ENCODE measurements at regions not wholly inside any gene's neighbourhood (a gene's known extent, or its start where the extent isn't known, plus 50 kb on each side); places are given as distances from the start of the nearest gene placed in this dataset.

- ATAC-seq = no peak
- Mint-ChIP-seq H3K27me3 (peaks cover 27% of the 10 kb centered on the region), H3K4me1 (no peaks in the 10 kb centered on the region), H3K27ac (no peak overlapping the region), H3K4me3 (no peak overlapping the region), H3K36me3 (ENCODE audit: low read depth) (no peaks in the 10 kb centered on the region)
- no peaks in the 10 kb centered on the region for H3K9me3 ChIP-seq (ENCODE audit: control insufficient read depth, low read length, poor library complexity, severe bottlenecking)
- DNase-seq = no peak
Observed at GRCh38 chr13:59447846-59448620, 715.7 kb downstream of the DIAPH3 start.

GRCh38 chr13:59449750-59450149 lies 714.0 kb downstream of the DIAPH3 start:
- Mint-ChIP-seq H3K27me3 (peaks cover 37% of the 10 kb centered on the region), H3K4me1 (no peaks in the 10 kb centered on the region), H3K4me3 (no peak overlapping the region), H3K27ac (no peak overlapping the region), H3K36me3 (ENCODE audit: low read depth) (no peaks in the 10 kb centered on the region)
- no peak for ATAC-seq
- H3K9me3 ChIP-seq (ENCODE audit: control insufficient read depth, low read length, poor library complexity, severe bottlenecking) = no peaks in the 10 kb centered on the region
- DNase-seq = no peak

GRCh38 chr13:59450229-59450628 lies 713.5 kb downstream of the DIAPH3 start:
- Mint-ChIP-seq H3K36me3 (ENCODE audit: low read depth) (no peaks in the 10 kb centered on the region), H3K27me3 (peaks cover 41% of the 10 kb centered on the region), H3K4me1 (no peaks in the 10 kb centered on the region), H3K4me3 (no peak overlapping the region), H3K27ac (no peak overlapping the region)
- no peak for ATAC-seq
- no peak for DNase-seq
- H3K9me3 ChIP-seq (ENCODE audit: control insufficient read depth, low read length, poor library complexity, severe bottlenecking) = no peaks in the 10 kb centered on the region

- no peak for ATAC-seq
- no peak for DNase-seq
Observed at GRCh38 chr13:59451236-59451635, 712.5 kb downstream of the DIAPH3 start.

GRCh38 chr13:59452189-59452890 lies 711.4 kb downstream of the DIAPH3 start:
- Mint-ChIP-seq H3K4me1 (peaks cover 4% of the 10 kb centered on the region), H3K4me3 (no peak overlapping the region), H3K36me3 (ENCODE audit: low read depth) (no peaks in the 10 kb centered on the region), H3K27me3 (peaks cover 53% of the 10 kb centered on the region), H3K27ac (no peak overlapping the region)
- no peaks in the 10 kb centered on the region for H3K9me3 ChIP-seq (ENCODE audit: control insufficient read depth, low read length, poor library complexity, severe bottlenecking)
- DNase-seq (no peak), ATAC-seq (no peak)

More at GRCh38 chr13:59451236-59451635, 712.5 kb downstream of the DIAPH3 start:
- H3K4me1 Mint-ChIP-seq = peaks cover 4% of the 10 kb centered on the region
- H3K36me3 Mint-ChIP-seq (ENCODE audit: low read depth) = no peaks in the 10 kb centered on the region
- H3K4me3 Mint-ChIP-seq = no peak overlapping the region
- peaks cover 49% of the 10 kb centered on the region for H3K27me3 Mint-ChIP-seq
- H3K27ac Mint-ChIP-seq = no peak overlapping the region
- no peaks in the 10 kb centered on the region for H3K9me3 ChIP-seq (ENCODE audit: control insufficient read depth, low read length, poor library complexity, severe bottlenecking)

- H3K4me3 Mint-ChIP-seq = no peak overlapping the region
- H3K36me3 Mint-ChIP-seq (ENCODE audit: low read depth) = no peaks in the 10 kb centered on the region
- H3K27me3 Mint-ChIP-seq = peaks cover 35% of the 10 kb centered on the region
- no peak for ATAC-seq
- H3K9me3 ChIP-seq (ENCODE audit: control insufficient read depth, low read length, poor library complexity, severe bottlenecking) = no peaks in the 10 kb centered on the region
- peaks cover 7% of the 10 kb centered on the region for H3K4me1 Mint-ChIP-seq
- no peak overlapping the region for H3K27ac Mint-ChIP-seq
- DNase-seq = no peak
Observed at GRCh38 chr13:59458908-59459579, 704.7 kb downstream of the DIAPH3 start.

- no peak for DNase-seq
- Mint-ChIP-seq H3K36me3 (ENCODE audit: low read depth) (no peaks in the 10 kb centered on the region), H3K27ac (no peak overlapping the region), H3K4me3 (no peak overlapping the region), H3K4me1 (peaks cover 7% of the 10 kb centered on the region), H3K27me3 (peaks cover 40% of the 10 kb centered on the region)
- no peak for ATAC-seq
- H3K9me3 ChIP-seq (ENCODE audit: control insufficient read depth, low read length, poor library complexity, severe bottlenecking) = no peaks in the 10 kb centered on the region
Observed at GRCh38 chr13:59459972-59460371, 703.8 kb downstream of the DIAPH3 start.

GRCh38 chr13:59461411-59461810 lies 702.3 kb downstream of the DIAPH3 start:
- H3K27ac Mint-ChIP-seq = no peak overlapping the region
- DNase-seq (no peak), ATAC-seq (no peak)
- peaks cover 3% of the 10 kb centered on the region for H3K4me1 Mint-ChIP-seq
- peaks cover 34% of the 10 kb centered on the region for H3K27me3 Mint-ChIP-seq
- H3K36me3 Mint-ChIP-seq (ENCODE audit: low read depth) = no peaks in the 10 kb centered on the region
- H3K9me3 ChIP-seq (ENCODE audit: control insufficient read depth, low read length, poor library complexity, severe bottlenecking) = no peaks in the 10 kb centered on the region
- H3K4me3 Mint-ChIP-seq = no peak overlapping the region

GRCh38 chr13:59463023-59463422 lies 700.7 kb downstream of the DIAPH3 start:
- Mint-ChIP-seq H3K36me3 (ENCODE audit: low read depth) (no peaks in the 10 kb centered on the region), H3K27me3 (peaks cover 30% of the 10 kb centered on the region), H3K27ac (no peak overlapping the region), H3K4me1 (peaks cover 3% of the 10 kb centered on the region), H3K4me3 (no peak overlapping the region)
- H3K9me3 ChIP-seq (ENCODE audit: control insufficient read depth, low read length, poor library complexity, severe bottlenecking) = no peaks in the 10 kb centered on the region
- DNase-seq (no peak), ATAC-seq (no peak)

GRCh38 chr13:59464926-59465325 lies 698.8 kb downstream of the DIAPH3 start:
- H3K9me3 ChIP-seq (ENCODE audit: control insufficient read depth, low read length, poor library complexity, severe bottlenecking) = no peaks in the 10 kb centered on the region
- no peak for DNase-seq
- Mint-ChIP-seq H3K27me3 (peaks cover 30% of the 10 kb centered on the region), H3K36me3 (ENCODE audit: low read depth) (peaks cover 2% of the 10 kb centered on the region), H3K4me3 (no peak overlapping the region), H3K4me1 (no peaks in the 10 kb centered on the region), H3K27ac (no peak overlapping the region)
- no peak for ATAC-seq

- ATAC-seq = no peak
- Mint-ChIP-seq H3K4me1 (no peaks in the 10 kb centered on the region), H3K4me3 (no peak overlapping the region), H3K36me3 (ENCODE audit: low read depth) (peaks cover 2% of the 10 kb centered on the region), H3K27ac (no peak overlapping the region), H3K27me3 (peaks cover 16% of the 10 kb centered on the region)
- no peak for DNase-seq
- no peaks in the 10 kb centered on the region for H3K9me3 ChIP-seq (ENCODE audit: control insufficient read depth, low read length, poor library complexity, severe bottlenecking)
Observed at GRCh38 chr13:59468396-59468795, 695.3 kb downstream of the DIAPH3 start.

- Mint-ChIP-seq H3K27ac (no peak overlapping the region), H3K4me3 (no peak overlapping the region), H3K4me1 (peaks cover 3% of the 10 kb centered on the region), H3K36me3 (ENCODE audit: low read depth) (peaks cover 2% of the 10 kb centered on the region), H3K27me3 (no peaks in the 10 kb centered on the region)
- H3K9me3 ChIP-seq (ENCODE audit: control insufficient read depth, low read length, poor library complexity, severe bottlenecking) = no peaks in the 10 kb centered on the region
- DNase-seq (no peak), ATAC-seq (no peak)
Observed at GRCh38 chr13:59471106-59471505, 692.6 kb downstream of the DIAPH3 start.

GRCh38 chr13:59472134-59472533 lies 691.6 kb downstream of the DIAPH3 start:
- Mint-ChIP-seq H3K27me3 (no peaks in the 10 kb centered on the region), H3K27ac (no peak overlapping the region), H3K36me3 (ENCODE audit: low read depth) (peaks cover 2% of the 10 kb centered on the region), H3K4me3 (no peak overlapping the region), H3K4me1 (peaks cover 3% of the 10 kb centered on the region)
- ATAC-seq (no peak), DNase-seq (no peak)
- no peaks in the 10 kb centered on the region for H3K9me3 ChIP-seq (ENCODE audit: control insufficient read depth, low read length, poor library complexity, severe bottlenecking)

Measured in T-helper 17 cell (primary cell).